GM23248 (cell line): ENCODE measurements at regions not wholly inside any gene's neighbourhood (a gene's known extent, or its start where the extent isn't known, plus 50 kb on each side); places are given as distances from the start of the nearest gene placed in this dataset.

Source experiments
- EZH2 ChIP-seq: fragments of 200-600 bp; sonication (generic); IDR thresholded peaks from 2 replicates; pipeline ENCODE4 v1.6.1; 2018; ENCODE audit warnings: antibody characterized with exemption, mild to moderate bottlenecking; ENCODE audit not compliant: insufficient read depth, poor library complexity, severe bottlenecking
- EZH2phosphoT487 ChIP-seq: fragments of 200-600 bp; sonication (generic); IDR thresholded peaks from 2 replicates; pipeline ENCODE4 v1.6.1; 2018; ENCODE audit warnings: antibody characterized with exemption, moderate library complexity, mild to moderate bottlenecking, low read depth; ENCODE audit not compliant: insufficient read depth

DNA sequence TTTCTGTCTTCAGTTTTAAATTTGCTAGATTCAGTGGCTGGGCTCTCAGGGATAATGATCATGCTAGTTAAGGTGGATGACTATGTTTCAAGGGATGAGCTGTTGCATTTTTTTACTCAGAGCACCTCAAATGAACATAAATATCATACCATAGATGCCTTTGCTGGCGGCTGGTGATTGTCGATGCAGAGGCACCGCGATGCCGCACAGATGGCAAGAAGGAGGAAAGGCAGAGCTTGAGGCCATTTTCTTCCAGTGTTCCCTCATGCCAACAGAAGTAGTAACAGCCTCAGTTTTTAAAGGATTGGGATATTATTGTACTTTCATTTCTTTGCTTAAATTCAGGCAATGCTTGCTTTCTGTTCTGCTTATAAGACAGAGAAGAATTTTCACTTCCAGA, 654.7 kb upstream of the IGFBP7 start:
- TF ChIP-seq EZH2 (no peak), EZH2phosphoT487 (no peak)
